Loucy (cell line): ENCODE measurements at regions not wholly inside any gene's neighbourhood (a gene's known extent, or its start where the extent isn't known, plus 50 kb on each side); places are given as distances from the start of the nearest gene placed in this dataset.

Experiments
- CTCF ChIP-seq: fragments of 200-600 bp; sonication (generic); conservative IDR thresholded peaks from 2 replicates; pipeline ENCODE4 v1.5.1; 2014; ENCODE audit warnings: mild to moderate bottlenecking, antibody characterized with exemption, low read length
- EZH2phosphoT487 ChIP-seq: fragments of 200-600 bp; IDR thresholded peaks from 2 replicates; pipeline ENCODE4 v1.6.1; 2018; ENCODE audit warnings: antibody characterized with exemption, mild to moderate bottlenecking, moderate library complexity, borderline replicate concordance

- TF ChIP-seq CTCF (no peak), EZH2phosphoT487 (no peak)
Observed at GRCh38 chr3:73150369-73151130, 89.1 kb downstream of the EBLN2 start.
